ENCODE measurements at regions not wholly inside any gene's neighbourhood (a gene's known extent, or its start where the extent isn't known, plus 50 kb on each side); places are given as distances from the start of the nearest gene placed in this dataset.
A peak's percentile ranks its signal among the peaks of the same experiment; 100 is the strongest.
"Not testable (repeated sequence)": the region's sequence is repeated elsewhere in the genome, so short reads cannot be mapped to it uniquely, and the experiment has no call there.

GRCh38 chr13:73837147-73837546 is 297.1 kb downstream of the KLF12 start:
- no peak for DNase-seq

- peak in 3 of 4 experiments; percentile 14 to 67 (median 58) for DNase-seq
Observed at GRCh38 chr13:73835138-73835721, 299.0 kb downstream of the KLF12 start.

GRCh38 chr13:73833325-73834070 is 300.7 kb downstream of the KLF12 start:
- no peak for DNase-seq

GRCh38 chr13:73832825-73833224 is 301.4 kb downstream of the KLF12 start:
- no peak for DNase-seq

GRCh38 chr13:73832128-73832588 is 302.0 kb downstream of the KLF12 start:
- no peak for DNase-seq

- DNase-seq = no peak
Observed at GRCh38 chr13:73829416-73829815, 304.8 kb downstream of the KLF12 start.

GRCh38 chr13:73828811-73829210 is 305.4 kb downstream of the KLF12 start:
- no peak for DNase-seq

- no peak for DNase-seq
Observed at GRCh38 chr13:73827434-73827833, 306.8 kb downstream of the KLF12 start.

GRCh38 chr13:73825143-73825542 is 309.1 kb downstream of the KLF12 start:
- DNase-seq = no peak

GRCh38 chr13:73822668-73823592 is 311.3 kb downstream of the KLF12 start:
- DNase-seq = no peak

- DNase-seq = no peak
Observed at GRCh38 chr13:73820688-73821087, 313.5 kb downstream of the KLF12 start.

GRCh38 chr13:73820285-73820684 is 313.9 kb downstream of the KLF12 start:
- DNase-seq = no peak

- DNase-seq = no peak
Observed at GRCh38 chr13:73819711-73820110, 314.5 kb downstream of the KLF12 start.

- no peak for DNase-seq
Observed at GRCh38 chr13:73816702-73817101, 317.5 kb downstream of the KLF12 start.

- no peak for DNase-seq
Observed at GRCh38 chr13:73815796-73816195, 318.4 kb downstream of the KLF12 start.

- DNase-seq = no peak
Observed at GRCh38 chr13:73810647-73811046, 323.6 kb downstream of the KLF12 start.

- DNase-seq = no peak
Observed at GRCh38 chr13:73809561-73809960, 324.6 kb downstream of the KLF12 start.

GRCh38 chr13:73808318-73808717 is 325.9 kb downstream of the KLF12 start:
- DNase-seq = no peak

GRCh38 chr13:73805326-73805958 is 328.8 kb downstream of the KLF12 start:
- not testable (repeated sequence) for DNase-seq

GRCh38 chr13:73803997-73804396 is 330.2 kb downstream of the KLF12 start:
- no peak for DNase-seq

- no peak for DNase-seq
Observed at GRCh38 chr13:73800011-73800410, 334.2 kb downstream of the KLF12 start.

- no peak for DNase-seq
Observed at GRCh38 chr13:73794755-73795154, 339.4 kb downstream of the KLF12 start.

- DNase-seq = no peak
Observed at GRCh38 chr13:73793361-73793760, 340.8 kb downstream of the KLF12 start.
